ENCODE measurements at regions not wholly inside any gene's neighbourhood (a gene's known extent, or its start where the extent isn't known, plus 50 kb on each side); places are given as distances from the start of the nearest gene placed in this dataset.

GRCh38 chr10:62582101-62582705 is 208.0 kb downstream of the ZNF365 start:
- Histone ChIP-seq H3K27me3 (no peaks in the 10 kb centered on the region), H3K36me3 (no peaks in the 10 kb centered on the region), H3K4me1 (no peaks in the 10 kb centered on the region), H3K4me3 (no peak overlapping the region), H3K27ac (peak overlapping the region; percentile 29 to 49 (median 39)), H3K9me3 (no peaks in the 10 kb centered on the region)
- ATAC-seq: no peak
- intact Hi-C loops (cut with DNase I; ENCODE audit: low total_unique reads): no loop called here
- in situ Hi-C loops (cut with MboI; ENCODE audit: low sequenced_read_pairs in 4 of 4): loop anchor here in 1 of 4 donors (25.0 kb wide), 1 partner anchor 580 kb away; no protein-coding TSS in a partner anchor
- TF ChIP-seq, protein P1, sequence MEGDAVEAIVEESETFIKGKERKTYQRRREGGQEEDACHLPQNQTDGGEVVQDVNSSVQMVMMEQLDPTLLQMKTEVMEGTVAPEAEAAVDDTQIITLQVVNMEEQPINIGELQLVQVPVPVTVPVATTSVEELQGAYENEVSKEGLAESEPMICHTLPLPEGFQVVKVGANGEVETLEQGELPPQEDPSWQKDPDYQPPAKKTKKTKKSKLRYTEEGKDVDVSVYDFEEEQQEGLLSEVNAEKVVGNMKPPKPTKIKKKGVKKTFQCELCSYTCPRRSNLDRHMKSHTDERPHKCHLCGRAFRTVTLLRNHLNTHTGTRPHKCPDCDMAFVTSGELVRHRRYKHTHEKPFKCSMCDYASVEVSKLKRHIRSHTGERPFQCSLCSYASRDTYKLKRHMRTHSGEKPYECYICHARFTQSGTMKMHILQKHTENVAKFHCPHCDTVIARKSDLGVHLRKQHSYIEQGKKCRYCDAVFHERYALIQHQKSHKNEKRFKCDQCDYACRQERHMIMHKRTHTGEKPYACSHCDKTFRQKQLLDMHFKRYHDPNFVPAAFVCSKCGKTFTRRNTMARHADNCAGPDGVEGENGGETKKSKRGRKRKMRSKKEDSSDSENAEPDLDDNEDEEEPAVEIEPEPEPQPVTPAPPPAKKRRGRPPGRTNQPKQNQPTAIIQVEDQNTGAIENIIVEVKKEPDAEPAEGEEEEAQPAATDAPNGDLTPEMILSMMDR (IDR thresholded peaks at IDR 0.05 in 4 of 5, conservative IDR thresholded peaks at IDR 0.05 in 1 of 5): no peak
- TF ChIP-seq POLR2A (IDR thresholded peaks at IDR 0.05): no peak
- no peak for DNase-seq

- peak; percentile 38 to 76 for DNase-seq
- Histone ChIP-seq H3K27me3 (no peaks in the 10 kb centered on the region), H3K27ac (peak overlapping the region; percentile 31 to 63 (median 39)), H3K36me3 (no peaks in the 10 kb centered on the region), H3K9me3 (no peaks in the 10 kb centered on the region), H3K4me3 (no peak overlapping the region), H3K4me1 (no peaks in the 10 kb centered on the region)
- intact Hi-C loops (cut with DNase I; ENCODE audit: low total_unique reads): no loop called here
- peak; percentile 68 to 70 for ATAC-seq
- TF ChIP-seq, protein P1 (IDR thresholded peaks at IDR 0.05 in 4 of 5, conservative IDR thresholded peaks at IDR 0.05 in 1 of 5): no peak
- TF ChIP-seq POLR2A (IDR thresholded peaks at IDR 0.05): no peak
- in situ Hi-C loops (cut with MboI; ENCODE audit: low sequenced_read_pairs in 4 of 4): loop anchor here in 1 of 4 donors (25.0 kb wide), 1 partner anchor 579 kb away; no protein-coding TSS in a partner anchor
Observed at GRCh38 chr10:62582804-62583208, 208.6 kb downstream of the ZNF365 start.

GRCh38 chr10:62583876-62584615 is 209.9 kb downstream of the ZNF365 start:
- in situ Hi-C loops (cut with MboI; ENCODE audit: low sequenced_read_pairs in 4 of 4) (loop anchor here in 1 of 4 donors (25.0 kb wide), 1 partner anchor 578 kb away; no protein-coding TSS in a partner anchor), intact Hi-C loops (cut with DNase I; ENCODE audit: low total_unique reads) (no loop called here)
- Histone ChIP-seq H3K4me1 (no peaks in the 10 kb centered on the region), H3K4me3 (no peak overlapping the region), H3K27me3 (no peaks in the 10 kb centered on the region), H3K36me3 (no peaks in the 10 kb centered on the region), H3K27ac (no peak overlapping the region), H3K9me3 (no peaks in the 10 kb centered on the region)
- no peak for ATAC-seq
- TF ChIP-seq, protein P1 (IDR thresholded peaks at IDR 0.05 in 4 of 5, conservative IDR thresholded peaks at IDR 0.05 in 1 of 5): no peak
- no peak for TF ChIP-seq POLR2A (IDR thresholded peaks at IDR 0.05)
- no peak for DNase-seq

GRCh38 chr10:62584731-62585130 is 210.6 kb downstream of the ZNF365 start:
- intact Hi-C loops (cut with DNase I; ENCODE audit: low total_unique reads) (no loop called here), in situ Hi-C loops (cut with MboI; ENCODE audit: low sequenced_read_pairs in 4 of 4) (loop anchor here in 1 of 4 donors (25.0 kb wide), 1 partner anchor 578 kb away; no protein-coding TSS in a partner anchor)
- DNase-seq (no peak), ATAC-seq (no peak)
- no peaks in the 10 kb centered on the region for H3K36me3 ChIP-seq
- no peak for TF ChIP-seq POLR2A (IDR thresholded peaks at IDR 0.05)
- TF ChIP-seq, protein P1 (IDR thresholded peaks at IDR 0.05 in 4 of 5, conservative IDR thresholded peaks at IDR 0.05 in 1 of 5): no peak
- H3K4me3 ChIP-seq: no peak overlapping the region
- H3K27me3 ChIP-seq: no peaks in the 10 kb centered on the region
- H3K9me3 ChIP-seq: no peaks in the 10 kb centered on the region
- H3K27ac ChIP-seq: no peak overlapping the region
- no peaks in the 10 kb centered on the region for H3K4me1 ChIP-seq

All from gastrocnemius medialis (tissue), 4 donors.